ENCODE measurements at regions not wholly inside any gene's neighbourhood (a gene's known extent, or its start where the extent isn't known, plus 50 kb on each side); places are given as distances from the start of the nearest gene placed in this dataset.
"Not testable (repeated sequence)": the region's sequence is repeated elsewhere in the genome, so short reads cannot be mapped to it uniquely, and the experiment has no call there.

DNA sequence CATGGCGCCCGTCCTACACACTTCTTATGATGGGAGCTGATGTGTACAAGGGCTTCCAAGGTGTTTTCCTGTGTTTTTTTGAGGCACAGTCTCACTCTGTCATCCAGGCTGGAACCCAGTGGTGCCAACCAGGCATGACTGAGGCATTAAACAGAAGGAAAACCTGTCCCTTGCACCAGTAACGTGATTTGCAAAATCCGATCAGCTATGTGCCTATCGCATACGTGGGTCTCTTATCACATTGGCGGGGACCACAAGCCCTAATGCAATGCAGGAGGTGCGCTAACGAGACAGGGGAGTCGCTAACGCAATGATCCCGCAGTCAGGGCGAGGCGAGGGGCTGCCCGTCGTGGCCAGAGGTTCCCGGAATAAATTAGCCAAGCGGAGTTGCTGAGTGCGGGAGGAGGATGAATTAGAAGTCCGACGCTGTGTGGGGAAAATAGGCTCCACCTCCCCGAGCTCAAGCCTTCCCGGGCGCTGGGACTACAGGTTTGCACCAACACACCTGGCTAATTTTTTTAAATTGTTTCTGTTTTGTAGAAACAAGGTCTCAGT lies 162.7 kb downstream of the SHOX start:
- DNase-seq (ENCODE audit: low spot score): peak; percentile 42

DNA sequence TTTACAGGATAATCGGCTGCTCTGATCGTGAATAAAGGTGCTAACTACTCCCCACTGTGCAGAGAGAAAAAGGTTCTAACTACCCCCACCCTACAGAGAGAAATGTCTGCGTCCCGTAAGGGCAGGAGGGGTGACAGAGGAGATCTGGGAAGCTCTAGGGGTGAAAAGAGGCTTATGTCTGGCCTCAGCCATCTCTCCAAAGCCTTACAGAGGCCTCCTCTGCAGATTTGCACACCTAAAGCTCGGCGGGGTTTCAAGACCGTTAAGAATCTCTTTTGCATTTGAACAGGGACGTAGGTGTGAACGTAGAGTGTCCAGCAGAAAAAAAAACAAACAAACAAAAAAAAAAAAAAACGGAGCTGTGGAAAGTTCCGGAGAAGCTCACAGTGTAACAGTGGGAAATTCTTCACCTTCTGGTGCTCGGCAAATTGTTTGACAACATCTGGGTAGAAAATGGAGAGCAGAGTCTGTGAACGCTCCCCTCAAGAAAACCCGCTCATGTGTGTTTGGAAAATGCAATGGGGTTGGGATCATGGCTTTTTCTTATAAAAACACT lies 161.0 kb downstream of the SHOX start:
- DNase-seq (ENCODE audit: low spot score): peak; percentile 48

DNA sequence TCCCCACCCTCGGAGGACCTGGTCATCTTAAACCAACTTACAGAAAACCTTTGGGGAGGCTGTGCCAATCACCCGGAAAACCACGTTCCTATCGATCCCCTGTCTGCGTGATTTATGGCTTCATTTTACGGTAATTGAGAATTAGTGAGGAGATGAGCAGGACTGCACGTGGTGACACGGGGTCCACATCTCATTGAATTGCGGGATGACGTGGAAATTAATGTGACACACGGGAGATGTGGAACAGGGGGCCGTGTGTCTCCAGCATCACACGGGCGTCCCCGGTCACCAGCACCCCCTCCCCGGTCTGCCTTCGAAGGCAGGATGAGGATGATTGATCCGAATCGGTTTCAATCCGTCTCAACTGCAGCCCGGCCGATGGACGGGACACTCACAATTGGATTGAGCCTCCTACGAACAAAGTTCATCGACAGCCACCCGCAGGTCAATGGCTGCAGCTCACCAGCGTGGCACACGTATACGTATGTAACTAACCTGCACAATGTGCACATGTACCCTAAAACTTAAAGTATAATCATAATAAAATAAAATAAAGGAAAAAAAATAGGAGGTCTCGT lies 160.3 kb downstream of the SHOX start:
- DNase-seq (ENCODE audit: low spot score): peak; percentile 46

DNA sequence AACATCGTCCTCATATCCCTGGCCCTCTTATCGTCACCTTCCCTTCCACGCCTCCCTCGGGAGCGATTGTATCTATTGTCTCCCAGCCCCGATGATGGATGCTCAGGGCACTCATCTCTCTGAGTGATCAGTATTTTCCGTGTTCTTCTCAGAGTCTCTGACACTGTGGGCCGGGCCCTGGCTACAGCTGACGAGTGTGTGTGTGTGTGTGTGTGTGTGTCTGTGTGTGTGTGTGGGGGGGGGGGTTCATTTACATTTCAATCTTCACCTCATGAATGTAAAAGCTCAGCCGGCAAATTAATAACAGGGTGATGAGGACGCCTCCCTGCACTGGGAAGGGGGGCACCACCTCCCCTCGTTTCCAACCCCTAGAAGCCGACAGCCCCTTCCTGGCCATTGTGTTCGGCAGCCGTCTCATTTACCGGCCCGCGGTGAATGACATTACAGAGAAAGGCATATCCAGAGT lies 159.5 kb downstream of the SHOX start:
- peak; percentile 47 for DNase-seq (ENCODE audit: low spot score)

DNA sequence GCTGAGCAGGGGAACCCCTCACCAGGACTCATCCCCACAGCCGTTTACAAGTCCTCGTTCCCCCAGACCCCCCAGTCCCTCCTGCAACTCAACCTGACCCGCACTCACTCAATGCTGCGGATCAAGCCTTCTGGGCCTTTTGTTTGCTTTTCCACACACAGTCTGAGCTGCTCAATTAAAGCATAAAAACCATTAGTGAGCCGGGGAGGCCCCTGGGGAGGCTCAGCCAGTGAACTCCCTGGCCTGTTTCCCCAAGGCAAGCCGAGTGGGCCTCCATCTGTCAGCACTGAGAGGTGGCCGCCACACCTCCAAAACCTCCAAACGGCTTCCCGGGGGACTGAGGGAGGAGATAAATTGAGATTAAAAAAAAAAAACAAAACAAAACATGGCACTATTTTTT lies 158.5 kb downstream of the SHOX start:
- peak; percentile 46 for DNase-seq (ENCODE audit: low spot score)

DNA sequence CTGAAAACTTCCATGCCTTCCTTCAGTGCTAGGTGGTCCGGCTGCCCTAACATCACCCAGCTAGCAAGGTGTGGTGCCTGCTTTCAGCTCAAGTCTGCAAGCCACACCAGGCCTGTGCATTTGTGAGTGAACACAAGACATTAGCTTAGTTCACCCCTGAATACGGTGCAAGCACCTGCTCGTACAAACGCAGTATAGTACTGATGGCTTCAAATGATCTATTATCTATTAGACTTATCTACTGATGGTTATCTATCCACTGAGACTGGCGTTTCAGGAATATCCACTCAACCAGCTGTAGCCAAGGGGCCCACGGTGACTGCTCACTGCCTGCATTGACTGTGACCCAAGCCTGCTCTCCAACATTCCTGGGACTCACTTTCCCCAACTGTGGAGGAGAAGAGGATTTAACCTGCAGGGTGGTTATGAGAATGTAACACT lies 155.9 kb downstream of the SHOX start:
- DNase-seq (ENCODE audit: low spot score): no peak

DNA sequence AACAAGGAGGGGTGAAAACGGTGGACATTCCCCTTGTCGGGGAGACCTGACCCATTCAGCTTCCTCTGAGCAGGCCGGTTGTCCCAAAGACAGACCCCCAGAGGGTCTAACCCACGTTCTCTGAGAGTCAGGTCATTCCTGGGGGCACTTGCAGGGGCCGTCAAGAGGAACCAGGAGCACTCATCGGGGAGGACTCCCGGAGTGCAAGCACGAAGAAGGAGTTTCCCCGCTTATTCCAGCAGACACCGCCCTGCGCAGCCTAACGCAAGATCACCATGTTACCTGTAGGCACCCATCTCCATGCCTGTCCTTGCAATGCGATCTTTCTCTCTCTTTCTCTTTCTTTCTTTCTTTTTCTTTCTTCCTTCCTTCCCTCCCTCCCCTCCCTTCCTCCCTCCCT lies 154.2 kb downstream of the SHOX start:
- DNase-seq (ENCODE audit: low spot score): peak; percentile 27

DNA sequence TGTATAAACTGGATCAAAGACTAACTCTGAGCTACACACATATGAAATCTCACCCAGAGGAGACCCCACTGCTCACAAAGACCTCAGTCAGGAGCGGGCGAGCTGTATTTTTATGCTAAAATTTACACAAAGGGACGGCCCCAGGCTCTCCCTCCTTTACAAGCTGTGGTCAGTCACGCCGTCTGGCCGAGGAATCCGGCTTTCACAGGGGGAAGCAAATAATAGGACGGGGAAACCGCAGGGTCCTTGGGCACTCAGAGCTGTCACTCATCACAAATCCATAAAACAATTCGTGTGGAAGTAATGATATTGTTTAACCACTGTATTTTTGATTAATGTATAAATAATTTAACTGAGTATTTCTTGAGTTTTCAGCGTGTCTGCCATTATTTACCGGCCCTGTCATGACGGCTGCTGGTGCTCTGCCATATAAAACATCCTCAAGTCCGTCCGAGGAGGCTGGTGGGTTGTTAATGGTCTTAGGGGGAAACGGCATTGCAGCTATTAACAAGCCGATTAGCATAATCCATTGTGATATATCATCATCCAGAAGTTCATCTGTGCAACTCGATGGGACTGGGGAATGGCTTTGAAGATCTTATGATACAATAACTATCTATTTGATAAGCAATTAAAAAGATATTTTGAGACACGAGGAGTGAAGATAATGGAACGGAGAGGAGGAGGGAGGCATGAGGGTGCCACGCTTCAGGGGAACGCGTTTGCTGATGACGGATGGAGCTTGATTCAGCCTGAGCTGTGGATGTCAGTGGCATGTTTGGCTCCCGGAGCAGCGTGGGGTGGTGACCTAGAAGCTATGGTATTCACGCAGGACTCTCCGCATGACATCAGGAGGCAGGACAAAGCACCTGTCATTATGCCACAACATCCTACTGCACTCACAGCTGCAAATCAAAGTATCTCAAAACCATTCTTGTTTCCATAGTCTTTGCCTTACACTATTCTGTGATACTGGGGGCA lies 150.9 kb downstream of the SHOX start:
- no peak for DNase-seq (ENCODE audit: low spot score)

DNA sequence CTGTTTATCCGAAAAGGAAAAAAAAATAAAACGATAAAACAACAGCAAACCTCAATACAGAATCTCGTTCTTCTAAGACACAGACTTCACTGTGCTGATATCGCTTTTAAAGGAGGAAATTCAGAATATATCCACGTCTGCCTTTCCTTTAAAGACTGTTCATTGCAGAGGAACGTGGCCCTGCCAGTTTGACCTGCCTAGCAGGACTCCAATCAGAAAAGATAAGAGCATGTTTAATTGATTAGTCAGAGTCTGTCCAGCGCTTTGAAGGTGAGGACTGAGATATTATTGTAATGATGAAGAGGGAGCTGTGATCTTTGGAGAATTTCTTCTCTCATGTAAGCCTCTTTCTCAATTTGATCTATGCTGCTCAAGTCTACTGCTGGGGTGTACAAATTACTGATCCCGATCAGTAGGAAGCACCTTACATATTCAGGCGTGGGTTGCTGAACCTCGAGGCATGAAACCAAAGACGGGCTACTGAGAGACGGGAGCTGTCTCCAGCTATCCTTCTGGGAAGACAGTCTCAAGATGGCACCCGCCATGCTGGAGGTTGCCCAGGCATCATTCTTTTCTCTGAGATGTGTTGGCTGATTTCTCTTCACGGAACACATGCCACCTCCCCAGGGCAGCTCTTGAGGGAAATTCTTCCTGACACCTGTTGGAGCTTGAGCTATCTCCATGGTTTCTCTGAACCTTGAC lies 146.1 kb downstream of the SHOX start:
- DNase-seq (ENCODE audit: low spot score): no peak

DNA sequence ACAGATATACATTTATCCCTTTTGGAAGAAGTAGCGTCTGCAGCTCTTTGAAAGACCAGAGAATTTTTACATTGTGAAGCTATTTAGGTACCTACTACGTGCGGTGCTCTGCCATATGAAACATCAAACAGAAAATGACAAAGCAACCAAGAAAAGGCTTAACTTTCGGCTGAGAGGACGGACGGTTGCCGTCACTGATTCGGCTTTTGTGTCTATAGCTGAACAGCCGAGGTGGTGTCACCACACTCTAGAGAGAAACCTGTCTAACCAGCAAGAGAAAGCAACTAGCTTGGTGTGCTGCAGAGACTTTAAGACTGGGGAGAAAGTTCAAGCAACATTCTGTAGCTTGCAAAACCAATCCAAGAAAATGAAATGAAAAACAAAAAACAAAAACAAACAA lies 145.5 kb downstream of the SHOX start:
- DNase-seq (ENCODE audit: low spot score): no peak

DNA sequence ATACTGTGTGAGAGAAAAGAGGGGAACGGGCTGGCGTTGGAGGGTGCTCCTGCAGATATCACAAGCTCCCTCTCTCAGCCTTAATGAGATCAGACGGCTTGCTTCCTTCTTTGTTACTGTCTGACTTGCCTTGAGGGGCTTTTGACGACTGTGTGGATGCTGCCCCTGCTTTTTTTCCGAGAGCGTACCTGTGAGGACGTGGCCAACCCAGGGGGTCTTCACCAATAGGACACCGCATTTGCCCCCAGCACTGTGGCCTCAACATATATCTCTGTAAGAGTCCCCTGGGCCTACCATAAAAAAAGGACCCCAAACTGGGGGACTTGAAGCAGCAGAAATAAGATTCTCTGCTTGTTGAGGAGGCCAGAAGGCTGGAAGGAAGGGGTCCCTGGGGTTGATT lies 143.9 kb downstream of the SHOX start:
- no peak for DNase-seq (ENCODE audit: low spot score)

DNA sequence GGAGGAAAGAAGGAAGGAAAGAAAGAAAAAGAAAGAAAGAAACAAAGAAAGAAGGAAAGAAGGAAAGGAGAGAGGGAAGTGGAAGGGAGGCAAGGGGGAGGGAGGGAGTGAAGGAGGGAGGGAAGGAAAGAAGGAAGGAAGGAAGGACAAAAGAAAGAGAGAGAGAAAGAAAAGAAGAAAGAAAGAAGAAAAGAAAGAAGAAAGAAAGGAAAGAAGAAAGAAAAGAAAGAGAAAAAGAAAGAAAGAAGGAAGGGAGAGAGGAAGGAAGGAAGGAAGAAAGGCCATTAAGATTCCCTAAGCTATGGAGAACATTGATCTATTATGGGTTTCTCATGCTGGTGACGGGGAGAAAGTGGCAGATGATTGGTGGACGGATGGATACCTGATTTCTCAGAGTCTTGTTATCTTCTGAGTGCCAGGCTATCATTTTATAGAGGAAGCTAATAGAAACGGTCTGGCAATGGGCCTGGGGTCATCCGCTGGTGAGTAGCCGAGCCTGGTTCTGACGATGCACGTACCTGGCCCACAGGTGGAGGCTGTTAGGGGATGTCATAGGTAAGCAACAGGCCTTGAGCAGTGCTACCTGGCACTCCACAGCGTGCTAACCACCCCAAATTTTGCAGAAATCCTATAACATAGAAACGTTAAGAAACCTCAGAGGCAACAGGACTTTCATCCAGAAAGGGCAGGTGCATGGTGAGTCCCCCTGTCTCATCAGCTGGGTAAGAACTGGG lies 142.9 kb downstream of the SHOX start:
- DNase-seq (ENCODE audit: low spot score): no peak

DNA sequence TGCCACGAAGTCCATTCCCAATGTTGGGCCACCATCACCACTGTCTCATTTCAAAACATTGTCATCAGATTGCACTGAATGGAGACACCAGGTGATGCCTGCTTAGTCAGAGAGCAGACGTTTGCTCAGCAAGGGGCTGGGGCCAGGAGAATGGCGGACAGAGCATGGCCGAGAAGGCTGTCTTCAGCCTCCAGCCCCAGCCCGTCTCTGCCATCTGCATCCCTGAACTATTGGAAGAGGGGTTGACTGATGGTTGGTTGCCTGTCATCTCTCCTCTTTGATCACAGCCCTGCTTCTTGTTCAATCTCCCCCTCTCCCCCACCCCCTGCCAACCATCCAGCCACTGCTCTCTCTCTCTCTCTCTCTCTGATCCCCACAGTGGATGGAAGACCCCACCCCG lies 140.9 kb downstream of the SHOX start:
- DNase-seq (ENCODE audit: low spot score): no peak

DNA sequence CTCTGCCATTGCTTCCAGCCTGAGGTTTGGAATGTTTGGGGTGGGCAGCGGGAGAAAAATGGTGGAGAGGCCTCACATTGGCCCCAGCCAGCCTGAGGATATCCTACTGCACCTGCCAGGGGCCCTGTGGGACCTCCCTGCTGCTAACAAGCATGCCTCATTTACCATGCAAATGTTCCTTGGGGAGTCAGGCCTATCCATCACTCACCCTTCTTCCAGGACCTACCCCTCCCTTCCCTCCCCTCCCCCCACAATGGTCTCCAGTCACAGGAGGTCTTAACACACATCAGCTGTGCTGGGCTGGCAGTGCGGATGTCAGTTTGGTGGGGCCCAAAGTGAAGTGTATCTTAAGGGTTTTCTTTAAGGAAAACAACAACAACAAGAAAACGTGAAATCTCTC lies 139.2 kb downstream of the SHOX start:
- no peak for DNase-seq (ENCODE audit: low spot score)

DNA sequence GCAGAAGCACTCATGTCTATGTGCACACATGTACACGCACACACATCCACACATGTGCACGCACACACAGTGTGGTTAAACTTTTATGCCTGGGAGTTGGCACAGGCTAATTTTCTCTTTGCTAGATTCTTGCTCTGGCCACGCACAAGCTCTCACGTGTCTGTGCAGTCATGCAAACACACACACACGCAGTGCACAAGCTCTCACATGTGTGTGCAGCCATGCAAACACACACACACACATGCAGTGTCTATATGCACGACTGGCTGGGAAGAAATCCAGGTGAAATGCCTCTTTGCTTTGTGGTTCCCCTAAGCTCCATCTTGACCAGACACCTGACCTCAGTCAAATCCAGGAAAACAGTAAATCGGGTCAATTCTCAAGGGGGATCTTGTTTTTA lies 138.0 kb downstream of the SHOX start:
- DNase-seq (ENCODE audit: low spot score): no peak

DNA sequence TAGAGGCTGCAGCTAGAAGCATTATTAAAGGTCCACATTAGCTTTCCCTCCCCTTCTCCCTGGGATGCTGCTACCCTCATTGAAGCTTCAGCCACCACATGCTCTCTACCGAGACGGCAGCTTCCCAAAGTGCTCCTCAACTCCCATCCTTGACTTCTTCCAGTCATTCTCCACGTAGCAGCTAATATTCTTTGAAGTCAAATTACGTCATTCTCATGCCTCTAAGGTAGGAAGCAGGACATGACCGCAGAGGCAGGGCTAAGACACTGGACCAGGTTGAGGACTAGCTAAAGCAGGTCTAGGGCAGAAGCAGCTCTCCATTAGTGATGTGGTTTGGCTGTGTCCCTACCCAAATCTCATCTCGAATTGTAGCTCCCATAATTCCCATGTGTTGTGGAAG lies 128.3 kb downstream of the SHOX start:
- no peak for DNase-seq (ENCODE audit: low spot score)

DNA sequence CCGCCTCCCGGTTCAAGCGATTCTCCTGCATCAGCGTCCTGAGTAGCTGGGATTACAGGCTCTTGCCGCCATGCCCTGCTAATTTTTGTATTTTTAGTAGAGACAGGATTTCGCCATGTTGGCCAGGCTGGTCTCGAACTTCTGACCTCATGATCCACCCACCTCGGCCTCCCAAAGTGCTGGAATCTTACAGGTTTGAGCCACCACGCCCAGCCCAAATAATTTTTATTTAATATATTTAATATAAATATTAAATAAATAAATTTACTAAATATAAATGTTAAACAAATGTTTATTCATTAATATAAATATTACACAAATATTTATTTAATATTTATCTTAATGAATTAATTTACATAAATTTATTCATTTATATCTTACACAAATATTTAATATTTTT lies 120.2 kb downstream of the SHOX start:
- DNase-seq (ENCODE audit: low spot score): no peak

DNA sequence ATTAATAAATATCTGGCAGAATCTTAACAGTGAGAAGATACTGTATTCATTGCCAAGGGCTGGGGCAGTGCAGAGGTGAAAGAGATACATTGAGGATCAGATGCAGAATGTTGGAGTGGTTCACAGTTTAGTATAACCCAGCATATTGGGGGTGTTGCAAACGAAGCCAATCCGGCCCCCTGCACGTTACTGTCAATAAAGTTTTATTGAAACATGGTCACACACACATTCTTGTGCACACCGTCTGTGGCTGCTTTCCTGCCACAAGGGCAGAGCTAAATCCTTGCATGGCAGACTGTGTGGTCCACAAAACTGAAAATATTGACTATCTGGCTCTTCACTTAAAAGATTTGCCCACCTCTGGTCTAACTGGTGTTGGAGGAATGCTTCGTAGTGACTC lies 119.7 kb downstream of the SHOX start:
- no peak for DNase-seq (ENCODE audit: low spot score)

DNA sequence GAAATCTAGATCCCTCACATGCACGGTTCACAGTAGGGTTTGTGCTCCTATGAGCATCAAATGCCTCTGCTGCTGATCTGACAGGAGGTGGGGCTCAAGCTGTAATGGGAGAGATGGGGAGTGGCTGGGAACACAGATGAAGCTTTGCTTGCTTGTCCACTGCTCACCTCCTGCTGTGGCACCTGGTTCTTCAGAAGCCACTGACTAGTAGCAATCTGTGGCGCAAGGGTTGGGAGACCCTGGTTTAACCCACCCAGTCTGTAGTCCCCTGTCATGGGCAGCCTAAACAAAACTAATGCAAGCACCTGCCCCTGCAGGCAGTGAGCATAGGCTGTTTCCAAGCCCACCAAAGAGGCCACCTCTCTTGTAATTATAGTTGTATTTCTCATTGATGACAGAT lies 116.6 kb downstream of the SHOX start:
- no peak for DNase-seq (ENCODE audit: low spot score)

DNA sequence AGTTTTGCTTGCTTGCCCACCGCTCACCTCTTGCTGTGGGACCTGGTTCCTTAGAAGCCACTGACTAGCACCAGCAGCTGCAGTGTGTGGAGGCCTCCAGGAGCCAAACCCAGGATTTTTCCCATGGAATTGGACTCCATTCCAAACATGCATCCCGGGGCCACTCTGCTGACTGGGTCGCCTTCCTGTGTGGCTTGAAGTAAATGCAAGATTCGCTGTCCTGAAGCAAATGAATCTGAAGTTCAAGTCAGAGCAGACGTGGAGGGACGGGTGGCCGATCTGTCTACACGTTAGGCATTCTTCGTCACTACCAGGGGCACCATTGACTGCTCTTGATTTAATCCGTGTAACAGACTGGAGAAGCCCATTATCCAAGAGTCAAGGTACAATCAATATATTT lies 109.0 kb downstream of the SHOX start:
- no peak for DNase-seq (ENCODE audit: low spot score)

DNA sequence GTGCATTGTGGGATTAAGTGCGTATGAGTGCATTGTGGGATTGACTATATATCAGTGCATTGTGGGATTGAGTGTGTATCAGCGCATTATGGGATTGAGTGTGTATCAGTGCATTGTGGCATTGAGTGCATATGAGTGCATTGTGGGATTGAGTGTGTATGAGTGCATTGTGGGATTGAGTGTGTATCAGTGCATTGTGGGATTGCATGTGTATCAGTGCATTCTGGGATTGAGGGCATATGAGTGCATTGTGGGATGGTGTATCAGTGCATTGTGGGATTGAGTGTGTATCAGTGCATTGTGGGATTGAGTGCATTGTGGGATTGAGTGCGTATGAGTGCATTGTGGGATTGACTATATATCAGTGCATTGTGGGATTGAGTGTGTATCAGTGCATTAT lies 106.4 kb downstream of the SHOX start:
- not testable (repeated sequence) for DNase-seq (ENCODE audit: low spot score)

DNA sequence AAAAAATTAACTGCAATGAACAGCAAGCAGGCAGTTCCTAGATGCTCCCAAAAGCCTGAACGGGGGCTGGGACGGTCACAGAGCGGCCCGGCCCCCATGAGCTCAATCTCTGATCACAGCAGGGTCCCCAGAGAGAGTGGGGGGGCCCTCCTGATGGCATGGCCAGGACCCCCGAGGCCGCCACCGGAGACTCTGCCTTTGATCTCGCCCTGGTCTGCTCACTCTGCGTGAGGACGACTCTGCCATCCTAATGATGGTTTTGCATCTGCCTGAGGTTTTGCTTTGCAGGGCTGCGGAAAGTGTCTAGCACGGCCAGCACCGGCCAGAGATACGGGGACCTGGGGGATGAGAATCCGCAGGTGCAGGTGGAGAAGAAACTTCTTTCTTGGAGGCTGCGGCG lies 103.8 kb downstream of the SHOX start:
- DNase-seq (ENCODE audit: low spot score): no peak
